ENCODE measurements at regions not wholly inside any gene's neighbourhood (a gene's known extent, or its start where the extent isn't known, plus 50 kb on each side); places are given as distances from the start of the nearest gene placed in this dataset.
"Not testable (repeated sequence)": the region's sequence is repeated elsewhere in the genome, so short reads cannot be mapped to it uniquely, and the experiment has no call there.

DNA sequence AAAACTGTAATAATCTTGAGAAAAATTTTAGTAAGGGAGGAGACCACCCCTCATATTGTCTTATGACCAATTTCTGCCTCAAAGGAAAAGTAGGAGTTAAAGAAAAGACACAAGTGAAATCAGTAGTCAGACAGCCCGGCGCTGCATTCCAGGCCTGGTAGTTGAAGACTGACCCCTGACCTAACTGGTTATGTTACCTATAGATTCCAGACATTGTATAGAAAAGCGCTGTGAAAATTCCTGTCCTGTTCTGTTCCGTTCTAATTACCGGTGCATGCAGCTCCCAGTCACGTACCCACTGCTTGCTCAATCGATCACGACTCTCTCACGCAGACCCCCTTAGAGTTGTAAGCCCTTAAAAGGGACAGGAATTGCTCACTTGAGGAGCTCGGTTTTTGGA lies 587.9 kb upstream of the SLC8A1 start:
- TF ChIP-seq, protein P1, sequence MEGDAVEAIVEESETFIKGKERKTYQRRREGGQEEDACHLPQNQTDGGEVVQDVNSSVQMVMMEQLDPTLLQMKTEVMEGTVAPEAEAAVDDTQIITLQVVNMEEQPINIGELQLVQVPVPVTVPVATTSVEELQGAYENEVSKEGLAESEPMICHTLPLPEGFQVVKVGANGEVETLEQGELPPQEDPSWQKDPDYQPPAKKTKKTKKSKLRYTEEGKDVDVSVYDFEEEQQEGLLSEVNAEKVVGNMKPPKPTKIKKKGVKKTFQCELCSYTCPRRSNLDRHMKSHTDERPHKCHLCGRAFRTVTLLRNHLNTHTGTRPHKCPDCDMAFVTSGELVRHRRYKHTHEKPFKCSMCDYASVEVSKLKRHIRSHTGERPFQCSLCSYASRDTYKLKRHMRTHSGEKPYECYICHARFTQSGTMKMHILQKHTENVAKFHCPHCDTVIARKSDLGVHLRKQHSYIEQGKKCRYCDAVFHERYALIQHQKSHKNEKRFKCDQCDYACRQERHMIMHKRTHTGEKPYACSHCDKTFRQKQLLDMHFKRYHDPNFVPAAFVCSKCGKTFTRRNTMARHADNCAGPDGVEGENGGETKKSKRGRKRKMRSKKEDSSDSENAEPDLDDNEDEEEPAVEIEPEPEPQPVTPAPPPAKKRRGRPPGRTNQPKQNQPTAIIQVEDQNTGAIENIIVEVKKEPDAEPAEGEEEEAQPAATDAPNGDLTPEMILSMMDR (conservative IDR thresholded peaks at IDR 0.05; ENCODE audit: low read depth, low read length) = not testable (repeated sequence)
- not testable (repeated sequence) for TF ChIP-seq EZH2 (IDR thresholded peaks at IDR 0.05; ENCODE audit: borderline replicate concordance, low read depth, low read length, poor library complexity, severe bottlenecking)

Data from A673 (cell line).